ENCODE measurements at regions not wholly inside any gene's neighbourhood (a gene's known extent, or its start where the extent isn't known, plus 50 kb on each side); places are given as distances from the start of the nearest gene placed in this dataset.

- no peak for DNase-seq
Measured at GRCh38 chr3:13266005-13266404, 154.1 kb downstream of the NUP210 start.

GRCh38 chr3:13265507-13265906, 154.6 kb downstream of the NUP210 start:
- DNase-seq: no peak

- DNase-seq: no peak
Measured at GRCh38 chr3:13265016-13265415, 155.1 kb downstream of the NUP210 start.

GRCh38 chr3:13264468-13264795, 155.7 kb downstream of the NUP210 start:
- DNase-seq: no peak

GRCh38 chr3:13263770-13264467, 156.2 kb downstream of the NUP210 start:
- DNase-seq: peak; percentile 34

GRCh38 chr3:13262493-13263211, 157.5 kb downstream of the NUP210 start:
- DNase-seq: no peak

- no peak for DNase-seq
Measured at GRCh38 chr3:13261892-13262291, 158.2 kb downstream of the NUP210 start.

GRCh38 chr3:13261104-13261830, 158.9 kb downstream of the NUP210 start:
- no peak for DNase-seq

GRCh38 chr3:13260259-13261103, 159.6 kb downstream of the NUP210 start:
- peak; percentile 41 for DNase-seq

GRCh38 chr3:13259831-13260230, 160.3 kb downstream of the NUP210 start:
- no peak for DNase-seq

GRCh38 chr3:13258986-13259514, 161.1 kb downstream of the NUP210 start:
- no peak for DNase-seq

- no peak for DNase-seq
Measured at GRCh38 chr3:13258280-13258679, 161.8 kb downstream of the NUP210 start.

GRCh38 chr3:13257666-13258065, 162.5 kb downstream of the NUP210 start:
- DNase-seq: no peak

- no peak for DNase-seq
Measured at GRCh38 chr3:13256845-13257244, 163.3 kb downstream of the NUP210 start.

GRCh38 chr3:13254028-13254951, 165.8 kb downstream of the NUP210 start:
- DNase-seq: no peak

GRCh38 chr3:13253208-13253937, 166.7 kb downstream of the NUP210 start:
- no peak for DNase-seq

GRCh38 chr3:13252207-13252606, 167.9 kb downstream of the NUP210 start:
- no peak for DNase-seq

- DNase-seq: no peak
Measured at GRCh38 chr3:13251166-13251903, 168.8 kb downstream of the NUP210 start.

- peak; percentile 71 for DNase-seq
Measured at GRCh38 chr3:13249664-13250390, 170.3 kb downstream of the NUP210 start.
